H1 (cell line): ENCODE measurements at regions not wholly inside any gene's neighbourhood (a gene's known extent, or its start where the extent isn't known, plus 50 kb on each side); places are given as distances from the start of the nearest gene placed in this dataset.

ENCODE experiments used
- CTCF ChIA-PET: fragments of 300-600 bp; sonication (Branson Sonifier 250); formaldehyde crosslinking; loops from one replicate; lab custom pipeline; 2021; ENCODE audit not compliant: partially characterized antibody; lab: Charles Lee
- POLR2A ChIA-PET: fragments of 300-600 bp; sonication (Branson Sonifier 250); formaldehyde crosslinking; loops from one replicate; lab custom pipeline; 2021; ENCODE audit warnings: inconsistent platforms; ENCODE audit not compliant: partially characterized antibody; lab: Charles Lee
- DNase-seq, 2 experiments: peaks; one replicate each; pipeline versions ENCODE4 v3.0.0 to v3.0.0-alpha.2; 2010 to 2022; ENCODE audit warnings: low spot score in 2 of 2, low read depth in 1 of 2, mixed read lengths in 1 of 2
- FAIRE-seq: peaks from 2 replicates; lab custom pipeline; 2011; peaks lifted over from hg19 to GRCh38; lab: Jason Lieb, UNC
- H2AFZ ChIP-seq: 2 replicates; pipeline ENCODE4 v1.8.1; 2012; ENCODE audit warnings: low read length, inconsistent platforms
- H2AK5ac ChIP-seq: 2 replicates; pipeline ENCODE4 v1.6.1; 2013; ENCODE audit warnings: low read depth, low read length
- H2BK120ac ChIP-seq: replicated peaks from 2 replicates; pipeline ENCODE3; 2013; ENCODE audit warnings: low read depth, low read length, inconsistent platforms
- H2BK12ac ChIP-seq: 2 replicates; pipeline ENCODE4 v1.6.1; 2013; ENCODE audit warnings: low read depth, low read length
- H2BK15ac ChIP-seq: 2 replicates; pipeline ENCODE4 v1.6.1; 2013; ENCODE audit warnings: low read length
- H2BK20ac ChIP-seq: 2 replicates; pipeline ENCODE4 v1.6.1; 2013; ENCODE audit warnings: low read length
- H2BK5ac ChIP-seq: 2 replicates; pipeline ENCODE4 v1.6.1; 2013; ENCODE audit warnings: low read depth, low read length
- H3K14ac ChIP-seq: 2 replicates; pipeline ENCODE4 v1.6.1; 2013; ENCODE audit warnings: inconsistent platforms; ENCODE audit not compliant: insufficient read length
- H3K18ac ChIP-seq: 2 replicates; pipeline ENCODE4 v1.6.1; 2013; ENCODE audit warnings: low read length; ENCODE audit errors: extremely low read depth
- H3K23ac ChIP-seq: 2 replicates; pipeline ENCODE4 v1.6.1; 2013; ENCODE audit warnings: inconsistent platforms; ENCODE audit not compliant: insufficient read length
- H3K23me2 ChIP-seq: 2 replicates; pipeline ENCODE4 v1.6.1; 2013; ENCODE audit warnings: low read depth, low read length
- H3K27ac ChIP-seq: 2 replicates; pipeline ENCODE4 v1.6.1; 2011; ENCODE audit warnings: low read depth, low read length, inconsistent platforms
- H3K27me3 ChIP-seq, 4 experiments: replicated peaks in 1 of 4; 1 replicate in 1 of 4; 2 replicates in 3 of 4; pipeline versions ENCODE4 v1.6.1 to v1.8.1; 2011 to 2013; ENCODE audit warnings: low read length in 3 of 4, mild to moderate bottlenecking in 3 of 4, inconsistent platforms in 2 of 4, mixed read lengths in 2 of 4, moderate library complexity in 1 of 4; ENCODE audit not compliant: control insufficient read depth in 3 of 4, insufficient read depth in 3 of 4; ENCODE audit errors: extremely low read depth in 1 of 4
- H3K36me3 ChIP-seq, 4 experiments: 2 replicates each; pipeline versions ENCODE4 v1.6.1 to v1.8.1; 2011 to 2013; ENCODE audit warnings: mild to moderate bottlenecking in 4 of 4, low read length in 3 of 4, moderate library complexity in 2 of 4, control low read depth in 1 of 4, inconsistent platforms in 1 of 4; ENCODE audit not compliant: insufficient read depth in 4 of 4, control insufficient read depth in 2 of 4
- H3K4ac ChIP-seq: replicated peaks from 2 replicates; pipeline ENCODE3; 2013; ENCODE audit warnings: low read length, low read depth, mixed read lengths, inconsistent platforms; ENCODE audit not compliant: insufficient read length
- H3K4me1 ChIP-seq, 4 experiments: replicated peaks in 1 of 4; 1 replicate in 1 of 4; 2 replicates in 3 of 4; pipeline versions ENCODE4 v1.6.1 to v1.8.1; 2011 to 2013; ENCODE audit warnings: low read length in 3 of 4, inconsistent platforms in 2 of 4, mixed read lengths in 1 of 4; ENCODE audit not compliant: insufficient read depth in 4 of 4, control insufficient read depth in 3 of 4
- H3K4me2 ChIP-seq, 2 experiments: 2 replicates each; pipeline versions ENCODE4 v1.6.1 to v1.8.1; 2011 to 2013; ENCODE audit warnings: low read depth in 2 of 2, low read length in 2 of 2, control low read depth in 1 of 2, inconsistent platforms in 1 of 2, mild to moderate bottlenecking in 1 of 2; ENCODE audit not compliant: insufficient read depth in 1 of 2
- H3K4me3 ChIP-seq, 4 experiments: fragments of 200-600, 300-600 bp in 1 of 4; sonication (generic), shearing (Covaris generic), sonication (Bioruptor Twin) in 1 of 4; 2 replicates each; pipeline versions ENCODE4 v1.5.1 to v1.8.1; 2011 to 2016; ENCODE audit warnings: low read length in 4 of 4, low read depth in 3 of 4, control low read depth in 2 of 4, inconsistent platforms in 2 of 4, mild to moderate bottlenecking in 2 of 4, mixed read lengths in 1 of 4, moderate library complexity in 1 of 4; ENCODE audit not compliant: insufficient read depth in 2 of 4; ENCODE audit errors: extremely low read depth in 1 of 4
- H3K56ac ChIP-seq: replicated peaks from 2 replicates; pipeline ENCODE3; 2013; ENCODE audit warnings: low read depth, mild to moderate bottlenecking, mixed read lengths, low read length, inconsistent platforms; ENCODE audit not compliant: insufficient read length
- H3K79me1 ChIP-seq: 2 replicates; pipeline ENCODE4 v1.6.1; 2013; ENCODE audit warnings: low read depth, low read length, control low read depth
- H3K79me2 ChIP-seq, 2 experiments: 2 replicates each; pipeline versions ENCODE4 v1.6.1 to v1.8.1; 2012 to 2013; ENCODE audit warnings: low read length in 2 of 2, mild to moderate bottlenecking in 2 of 2, inconsistent platforms in 1 of 2; ENCODE audit not compliant: insufficient read depth in 2 of 2, control insufficient read depth in 1 of 2
- H3K9ac ChIP-seq, 4 experiments: replicated peaks in 1 of 4; 1 replicate in 1 of 4; 2 replicates in 3 of 4; pipeline versions ENCODE4 v1.6.1 to v1.8.1; 2011 to 2013; ENCODE audit warnings: low read depth in 3 of 4, low read length in 3 of 4, control low read depth in 2 of 4, mild to moderate bottlenecking in 2 of 4, moderate library complexity in 2 of 4, inconsistent platforms in 1 of 4; ENCODE audit errors: extremely low read depth in 1 of 4
- H3K9me3 ChIP-seq, 2 experiments: 2 replicates each; pipeline versions ENCODE4 v1.6.1 to v1.8.1; 2012 to 2013; ENCODE audit warnings: mild to moderate bottlenecking in 2 of 2, moderate library complexity in 2 of 2, control low read depth in 1 of 2, inconsistent platforms in 1 of 2, low read depth in 1 of 2, low read length in 1 of 2, mixed read lengths in 1 of 2; ENCODE audit not compliant: insufficient read depth in 2 of 2
- H4K20me1 ChIP-seq, 2 experiments: replicated peaks in 1 of 2; 2 replicates each; pipeline versions ENCODE3 to v1.8.1; 2011 to 2013; ENCODE audit warnings: inconsistent platforms in 2 of 2, low read length in 2 of 2, mild to moderate bottlenecking in 1 of 2; ENCODE audit not compliant: insufficient read depth in 2 of 2, control insufficient read depth in 1 of 2
- H4K5ac ChIP-seq: 2 replicates; pipeline ENCODE4 v1.6.1; 2013; ENCODE audit warnings: low read length, low read depth, mixed read lengths, inconsistent platforms; ENCODE audit not compliant: insufficient read length
- H4K8ac ChIP-seq: 2 replicates; pipeline ENCODE4 v1.8.0; 2013; ENCODE audit warnings: mild to moderate bottlenecking, moderate library complexity, low read length, inconsistent platforms; ENCODE audit not compliant: insufficient read depth; ENCODE audit errors: extremely low read depth
- H4K91ac ChIP-seq: replicated peaks from 2 replicates; pipeline ENCODE3; 2013; ENCODE audit warnings: low read length, mixed read lengths, inconsistent platforms; ENCODE audit not compliant: insufficient read length
- BCL11A ChIP-seq, 2 experiments: IDR thresholded peaks; one replicate each; pipeline ENCODE4 v1.6.1; 2011; ENCODE audit warnings: low read depth in 2 of 2, low read length in 2 of 2, mild to moderate bottlenecking in 2 of 2
- MAFK ChIP-seq: IDR thresholded peaks from 2 replicates; pipeline ENCODE4 v1.6.1; 2012; ENCODE audit warnings: low read depth, mild to moderate bottlenecking, improper control_type of control experiment, low read length
- WGBS, 2 experiments: shearing (Covaris generic) in 1 of 2; methylation state at CpG; one replicate each; pipeline versions ENCODE4 v1.1.6 to v1.1.7; 2013 to 2015; ENCODE audit warnings: low lambda C conversion rate in 2 of 2, mixed read lengths in 2 of 2, inconsistent platforms in 1 of 2, low coverage in 1 of 2, missing lambda C conversion rate in 1 of 2; ENCODE audit not compliant: insufficient replicate concordance in 2 of 2, insufficient coverage in 1 of 2, insufficient read length in 1 of 2; ENCODE audit errors: extremely low coverage in 1 of 2, missing lambda C conversion rate in 1 of 2; 5-methylcytosine and 5-hydroxymethylcytosine counted together

DNA sequence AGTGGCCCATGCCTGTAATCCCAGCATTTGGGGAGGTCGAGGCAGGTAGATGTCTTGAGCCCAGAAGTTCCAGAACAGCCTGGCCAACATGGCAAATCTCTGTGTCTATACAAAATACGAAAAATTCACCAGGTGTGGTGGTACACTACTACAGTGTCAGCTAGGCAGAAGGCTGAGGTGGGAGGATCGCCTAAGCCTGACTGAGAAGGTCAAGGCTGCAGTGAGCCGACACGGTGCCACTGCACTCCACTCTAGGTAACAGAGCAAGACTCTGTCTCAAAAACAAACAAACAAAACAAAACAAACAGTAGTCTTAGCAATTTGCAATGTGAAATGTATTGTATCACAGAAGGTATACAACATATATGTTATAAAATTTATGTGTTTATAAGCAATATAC, 348.0 kb downstream of the SEMA3D start:
- no peak overlapping the region for H3K4me3 ChIP-seq
- H2AK5ac ChIP-seq: no peak overlapping the region
- no peaks in the 10 kb centered on the region for H3K36me3 ChIP-seq
- H3K4me2 ChIP-seq: no peak overlapping the region
- CTCF ChIA-PET: no interaction called here
- H3K79me1 ChIP-seq: no peaks in the 10 kb centered on the region
- no peak overlapping the region for H2BK15ac ChIP-seq
- no peaks in the 10 kb centered on the region for H3K4me1 ChIP-seq
- H3K27ac ChIP-seq: no peak overlapping the region
- no peak overlapping the region for H4K91ac ChIP-seq
- no peaks in the 10 kb centered on the region for H3K9me3 ChIP-seq
- H3K18ac ChIP-seq: no peak overlapping the region
- H3K4ac ChIP-seq: no peak overlapping the region
- H3K79me2 ChIP-seq: no peaks in the 10 kb centered on the region
- no peaks in the 10 kb centered on the region for H4K20me1 ChIP-seq
- no peaks in the 10 kb centered on the region for H3K23me2 ChIP-seq
- FAIRE-seq (no peak), DNase-seq (no peak)
- WGBS, 2 experiments: 81% methylated on average over 5 of the region's 5 CpGs; no CpG with 5 or more reads in 1 of the 2 experiments
- H2AFZ ChIP-seq: no peak overlapping the region
- no peak overlapping the region for H2BK5ac ChIP-seq
- H2BK12ac ChIP-seq: no peak overlapping the region
- H3K56ac ChIP-seq: no peak overlapping the region
- no peaks in the 10 kb centered on the region for H3K27me3 ChIP-seq
- POLR2A ChIA-PET: no interaction called here
- H2BK120ac ChIP-seq: no peak overlapping the region
- H4K8ac ChIP-seq: no peak overlapping the region
- H3K9ac ChIP-seq: no peak overlapping the region
- no peak overlapping the region for H2BK20ac ChIP-seq
- H3K23ac ChIP-seq: no peak overlapping the region
- no peak overlapping the region for H3K14ac ChIP-seq
- H4K5ac ChIP-seq: no peak overlapping the region
- TF ChIP-seq BCL11A (IDR thresholded peaks at IDR 0.05; ENCODE audit: low read depth in 2 of 2, low read length in 2 of 2) (no peak), MAFK (no peak)
